A549 (cell line): ENCODE measurements at regions not wholly inside any gene's neighbourhood (a gene's known extent, or its start where the extent isn't known, plus 50 kb on each side); places are given as distances from the start of the nearest gene placed in this dataset.
A peak's percentile ranks its signal among the peaks of the same experiment; 100 is the strongest.

Experiments used
- ATAC-seq, 2 experiments: fragments of 200-7000 bp in 1 of 2; fragments of >200 bp in 1 of 2; cut with Nextera tagmentation in 1 of 2; cut with Tn5 transposase in 1 of 2; 3 replicates each; pipeline versions ENCODE4 v1.8.0 to v1.9.1; 2018 to 2020; ENCODE audit warnings: mild to moderate bottlenecking in 1 of 2, moderate library complexity in 1 of 2
- CTCF ChIA-PET: fragments of 300-600 bp; sonication (Branson Sonifier 250); formaldehyde crosslinking; extraction: SDS; loops from one replicate; lab custom pipeline; 2021; ENCODE audit warnings: antibody characterized with exemption, inconsistent platforms; lab: Yijun Ruan, JAX
- POLR2A ChIA-PET: fragments of 350-600 bp; formaldehyde crosslinking; extraction: SDS; loops from one replicate; lab custom pipeline; 2021; ENCODE audit warnings: antibody characterized with exemption, inconsistent platforms; lab: Yijun Ruan, JAX
- DNase-seq, 2 experiments: peaks; one replicate each; pipeline versions ENCODE4 v3.0.0 to v3.0.0-alpha.2; 2011 to 2016; ENCODE audit warnings: low read depth in 1 of 2, low spot score in 1 of 2
- FAIRE-seq: peaks from 2 replicates; lab custom pipeline; 2011; peaks lifted over from hg19 to GRCh38; lab: Jason Lieb, UNC
- H3K27ac ChIP-seq, 2 experiments: fragments of >200 bp; sonication (Bioruptor Twin); formaldehyde crosslinking; 3 replicates each; pipeline ENCODE4 v1.5.1; 2016 to 2017
- H3K4me1 ChIP-seq: fragments of >200 bp; sonication (Bioruptor Twin); formaldehyde crosslinking; 3 replicates; pipeline ENCODE4 v1.6.1; 2016
- H3K4me2 ChIP-seq: fragments of >200 bp; sonication (Bioruptor Twin); formaldehyde crosslinking; 3 replicates; pipeline ENCODE4 v1.6.1; 2016
- H3K4me3 ChIP-seq: fragments of >200 bp; sonication (Bioruptor Twin); formaldehyde crosslinking; 3 replicates; pipeline ENCODE4 v1.5.1; 2016
- H3K9me3 ChIP-seq: fragments of >200 bp; sonication (Bioruptor Twin); formaldehyde crosslinking; 3 replicates; pipeline ENCODE4 v1.6.1; 2016
- CBX8 ChIP-seq: fragments of 200-600 bp; sonication (generic); IDR thresholded peaks from 2 replicates; pipeline ENCODE4 v1.6.1; 2016
- CHD2 ChIP-seq: fragments of 150-350 bp; IDR thresholded peaks from 2 replicates; pipeline ENCODE4 v1.6.1; 2014; ENCODE audit warnings: low read length; ENCODE audit not compliant: partially characterized antibody
- CTCF ChIP-seq: fragments of >200 bp; sonication (Bioruptor Twin); formaldehyde crosslinking; IDR thresholded peaks from 3 replicates; pipeline ENCODE4 v1.5.1; 2016
- E2F6 ChIP-seq: IDR thresholded peaks from 2 replicates; pipeline ENCODE4 v1.6.1; 2012; ENCODE audit warnings: low read depth, borderline replicate concordance
- ELK1 ChIP-seq: fragments of 150-350 bp; IDR thresholded peaks from 2 replicates; pipeline ENCODE4 v1.6.1; 2014; ENCODE audit warnings: low read depth, mild to moderate bottlenecking, low read length
- FOSB ChIP-seq: fragments of 250-450 bp; sonication (Bioruptor Pico); IDR thresholded peaks from 2 replicates; pipeline ENCODE4 v1.5.0; 2020; ENCODE audit warnings: mild to moderate bottlenecking, moderate library complexity
- FOSL2 ChIP-seq, 2 experiments: fragments of 450-650 bp in 1 of 2; fragments of >200 bp in 1 of 2; sonication (Bioruptor Twin) in 1 of 2; formaldehyde crosslinking; IDR thresholded peaks; 2 replicates each; pipeline versions ENCODE4 v1.5.0 to v1.6.1; 2016 to 2020; ENCODE audit warnings: mild to moderate bottlenecking in 1 of 2, moderate library complexity in 1 of 2
- HOXA7 ChIP-seq: fragments of 250-450 bp; sonication (Bioruptor Pico); IDR thresholded peaks from 2 replicates; pipeline ENCODE4 v1.5.0; 2020; ENCODE audit warnings: mild to moderate bottlenecking, moderate library complexity
- MAZ ChIP-seq: fragments of 150-350 bp; IDR thresholded peaks from 2 replicates; pipeline ENCODE4 v1.6.1; 2014; ENCODE audit warnings: antibody characterized with exemption, low read depth, low read length, borderline replicate concordance
- NFE2L2 ChIP-seq: fragments of 150-350 bp; conservative IDR thresholded peaks from 2 replicates; pipeline ENCODE4 v1.6.1; 2014; ENCODE audit warnings: low read length
- NPAS2 ChIP-seq: fragments of 250-450 bp; sonication (Bioruptor Pico); IDR thresholded peaks from 2 replicates; pipeline ENCODE4 v1.8.0; 2022; ENCODE audit warnings: mild to moderate bottlenecking, moderate library complexity, borderline replicate concordance
- NR3C1 ChIP-seq: fragments of >200 bp; sonication (Bioruptor Twin); formaldehyde crosslinking; IDR thresholded peaks from 3 replicates; pipeline ENCODE4 v1.6.1; 2017
- POLR2A ChIP-seq: IDR thresholded peaks from 2 replicates; pipeline ENCODE4 v1.6.1; 2012; ENCODE audit warnings: mild to moderate bottlenecking, low read length
- POLR2AphosphoS2 ChIP-seq: conservative IDR thresholded peaks from 2 replicates; pipeline ENCODE4 v1.6.1; 2012; ENCODE audit warnings: low read length, improper control_type of control experiment, inconsistent platforms
- RFX5 ChIP-seq: fragments of 450-650 bp; IDR thresholded peaks from 2 replicates; pipeline ENCODE4 v1.7.1; 2014; ENCODE audit warnings: antibody characterized with exemption, mild to moderate bottlenecking, moderate library complexity
- SMC3 ChIP-seq: fragments of >200 bp; sonication (Bioruptor Twin); formaldehyde crosslinking; IDR thresholded peaks from 3 replicates; pipeline ENCODE4 v1.6.1; 2018; ENCODE audit warnings: inconsistent platforms
- TP53 ChIP-seq: fragments of 250-450 bp; sonication (Bioruptor Pico); IDR thresholded peaks from 2 replicates; pipeline ENCODE4 v1.5.0; 2021; ENCODE audit warnings: mild to moderate bottlenecking, moderate library complexity
- USF2 ChIP-seq: fragments of 450-650 bp; IDR thresholded peaks from 2 replicates; pipeline ENCODE4 v1.6.1; 2014; ENCODE audit warnings: antibody characterized with exemption
- ZC3H11A ChIP-seq: fragments of 450-650 bp; IDR thresholded peaks from 2 replicates; pipeline ENCODE4 v1.6.1; 2014; ENCODE audit warnings: antibody characterized with exemption, mild to moderate bottlenecking
- WGBS: methylation state at CpG from one replicate; pipeline ENCODE4 v1.1.6; 2017; ENCODE audit errors: missing lambda C conversion rate; 5-methylcytosine and 5-hydroxymethylcytosine counted together

GRCh38 chr5:143536364-143536763 lies 132.9 kb upstream of the NR3C1 start:
- Histone ChIP-seq H3K4me2 (peak overlapping the region; percentile 2; the same call in 1 of the 3 replicates), H3K9me3 (peaks cover 24% of the 10 kb centered on the region), H3K27ac (peak overlapping the region; percentile 33 to 68; a peak in 4 of 6 replicates), H3K4me1 (peaks cover 19% of the 10 kb centered on the region), H3K4me3 (no peak overlapping the region)
- no peak for FAIRE-seq
- DNase-seq = peak; percentile 32 to 77
- ChIA-PET CTCF (interaction anchor here (0.9 to 1.8 kb wide), 6 partner anchors 15 to 432 kb away, joined by 3 to 5 read pairs (median 3); no protein-coding TSS in a partner anchor), POLR2A (interaction anchor here (1.3 kb wide), 1 partner anchor 132 kb away, joined by 6 read pairs; no protein-coding TSS in a partner anchor)
- TF ChIP-seq E2F6 = no peak
- TF ChIP-seq FOSL2 (IDR thresholded peaks at IDR 0.05) = 0 out of 2 replicates have a peak, but pooled peaks have one; percentile 25
- peak; percentile 78 for TF ChIP-seq FOSL2 (CRISPR knock-in tag; IDR thresholded peaks at IDR 0.05)
- WGBS = 78% methylated on average over 3 of the region's 3 CpGs
- peak; percentile 94 to 98 for ATAC-seq

GRCh38 chr5:143534761-143535154 lies 131.3 kb upstream of the NR3C1 start:
- 89% methylated on average over 6 of the region's 6 CpGs for WGBS
- no peak for FAIRE-seq
- H3K4me1 ChIP-seq = peaks cover 19% of the 10 kb centered on the region
- peaks cover 19% of the 10 kb centered on the region for H3K9me3 ChIP-seq
- no peak overlapping the region for H3K4me3 ChIP-seq
- POLR2A ChIA-PET = no interaction called here
- ATAC-seq = no peak
- no peak for DNase-seq
- H3K27ac ChIP-seq = peak overlapping the region in 1 of 2 experiments; percentile 68; a peak in 3 of 6 replicates
- TF ChIP-seq CTCF = no peak
- TF ChIP-seq NFE2L2 = no peak
- TF ChIP-seq TP53 (CRISPR knock-in tag) = no peak
- no peak for TF ChIP-seq HOXA7 (CRISPR knock-in tag)
- no peak for TF ChIP-seq CBX8
- no peak for TF ChIP-seq MAZ
- no peak for TF ChIP-seq NPAS2
- TF ChIP-seq RFX5 = no peak
- TF ChIP-seq FOSB (CRISPR knock-in tag) = no peak
- TF ChIP-seq NR3C1 = no peak
- no peak for TF ChIP-seq ZC3H11A
- TF ChIP-seq POLR2AphosphoS2 = no peak
- TF ChIP-seq USF2 = no peak
- TF ChIP-seq SMC3 = no peak
- no peak for TF ChIP-seq CHD2
- no peak for TF ChIP-seq POLR2A
- no peak for TF ChIP-seq ELK1
- TF ChIP-seq, all 56 proteins: peak for 0
- CTCF ChIA-PET = interaction anchor here (1.0 to 1.5 kb wide), 3 partner anchors 13 to 433 kb away, joined by 3 to 4 read pairs (median 3); no protein-coding TSS in a partner anchor
- peak overlapping the region; percentile 21; the same call in 2 of the 3 replicates for H3K4me2 ChIP-seq
